MV-4-11 (cell line): ENCODE measurements at regions not wholly inside any gene's neighbourhood (a gene's known extent, or its start where the extent isn't known, plus 50 kb on each side); places are given as distances from the start of the nearest gene placed in this dataset.

Experiments used
- DNase-seq: peaks from one replicate; lab custom pipeline; 2025; lab: John Stamatoyannopoulos, UW

- DNase-seq, result peak; percentile 27
Measured at GRCh38 chr1:163013826-163014600, 55.1 kb upstream of the RGS4 start.

GRCh38 chr1:163006051-163006834 is 62.9 kb upstream of the RGS4 start:
- DNase-seq, result no peak

GRCh38 chr1:162997499-162998285 is 71.5 kb upstream of the RGS4 start:
- DNase-seq, result no peak

GRCh38 chr1:162996261-162996660 is 72.9 kb upstream of the RGS4 start:
- no peak for DNase-seq

- no peak for DNase-seq
Measured at GRCh38 chr1:162994921-162995320, 74.2 kb upstream of the RGS4 start.

- no peak for DNase-seq
Measured at GRCh38 chr1:162993846-162994245, 75.3 kb upstream of the RGS4 start.

GRCh38 chr1:162992945-162993344 is 76.2 kb upstream of the RGS4 start:
- DNase-seq, result no peak

- no peak for DNase-seq
Measured at GRCh38 chr1:162991444-162991843, 77.7 kb upstream of the RGS4 start.

GRCh38 chr1:162990665-162991064 is 78.5 kb upstream of the RGS4 start:
- no peak for DNase-seq

- no peak for DNase-seq
Measured at GRCh38 chr1:162988869-162989268, 80.3 kb upstream of the RGS4 start.

- DNase-seq, result no peak
Measured at GRCh38 chr1:162987866-162988265, 81.3 kb upstream of the RGS4 start.

- DNase-seq, result no peak
Measured at GRCh38 chr1:162985816-162986435, 83.2 kb upstream of the RGS4 start.

GRCh38 chr1:162984699-162985098 is 84.5 kb upstream of the RGS4 start:
- DNase-seq, result no peak

GRCh38 chr1:162983671-162984425 is 85.3 kb upstream of the RGS4 start:
- no peak for DNase-seq

- no peak for DNase-seq
Measured at GRCh38 chr1:162982364-162982763, 86.8 kb upstream of the RGS4 start.

GRCh38 chr1:162977944-162978568 is 91.1 kb upstream of the RGS4 start:
- no peak for DNase-seq

GRCh38 chr1:162976628-162977027 is 92.5 kb upstream of the RGS4 start:
- no peak for DNase-seq

- DNase-seq, result no peak
Measured at GRCh38 chr1:162974810-162975209, 94.4 kb upstream of the RGS4 start.

- DNase-seq, result no peak
Measured at GRCh38 chr1:162973381-162973795, 95.8 kb upstream of the RGS4 start.

- DNase-seq, result no peak
Measured at GRCh38 chr1:162972773-162973172, 96.4 kb upstream of the RGS4 start.

GRCh38 chr1:162970021-162970420 is 99.1 kb upstream of the RGS4 start:
- DNase-seq, result no peak
